ENCODE measurements at regions not wholly inside any gene's neighbourhood (a gene's known extent, or its start where the extent isn't known, plus 50 kb on each side); places are given as distances from the start of the nearest gene placed in this dataset.

GRCh38 chr3:40720863-40721262 lies 196.1 kb downstream of the ZNF621 start:
- Histone ChIP-seq H3K27ac (ENCODE audit: low read length) (no peak overlapping the region), H3K9me3 (ENCODE audit: control insufficient read depth, insufficient read depth, low read depth, low read length) (no peaks in the 10 kb centered on the region), H3K4me1 (ENCODE audit: control insufficient read depth, insufficient read depth, low read length) (no peaks in the 10 kb centered on the region), H3K4me3 (ENCODE audit: low read depth in 2 of 2, low read length in 2 of 2) (no peak overlapping the region), H3K36me3 (ENCODE audit: control insufficient read depth, insufficient read depth, low read length) (no peaks in the 10 kb centered on the region), H3K27me3 (ENCODE audit: control insufficient read depth, insufficient read depth, low read length) (no peaks in the 10 kb centered on the region)
- in situ Hi-C loops (cut with HindIII; ENCODE audit: low pct_unique_long_range_greater_than_20kb, low sequenced_read_pairs), result no loop called here
- DNase-seq (ENCODE audit: low read depth, low spot score) (no peak), ATAC-seq (no peak)
- TF ChIP-seq CTCF (IDR thresholded peaks at IDR 0.05), result no peak
- CTCF ChIA-PET, result no interaction called here
- intact Hi-C loops (cut with micrococcal nuclease; ENCODE audit: unreplicated experiment), result no loop called here
- POLR2A ChIA-PET, result no interaction called here
- no TSS peak for BruUV-seq (replicated peaks)

- Histone ChIP-seq H3K9me3 (ENCODE audit: control insufficient read depth, insufficient read depth, low read depth, low read length) (no peaks in the 10 kb centered on the region), H3K4me1 (ENCODE audit: control insufficient read depth, insufficient read depth, low read length) (no peaks in the 10 kb centered on the region), H3K36me3 (ENCODE audit: control insufficient read depth, insufficient read depth, low read length) (no peaks in the 10 kb centered on the region), H3K4me3 (ENCODE audit: low read depth in 2 of 2, low read length in 2 of 2) (no peak overlapping the region), H3K27ac (ENCODE audit: low read length) (no peak overlapping the region), H3K27me3 (ENCODE audit: control insufficient read depth, insufficient read depth, low read length) (no peaks in the 10 kb centered on the region)
- no TSS peak for BruUV-seq (replicated peaks)
- no peak for ATAC-seq
- in situ Hi-C loops (cut with HindIII; ENCODE audit: low pct_unique_long_range_greater_than_20kb, low sequenced_read_pairs) (no loop called here), intact Hi-C loops (cut with micrococcal nuclease; ENCODE audit: unreplicated experiment) (no loop called here)
- TF ChIP-seq CTCF (IDR thresholded peaks at IDR 0.05), result no peak
- no peak for TF ChIP-seq TCF7L2 (IDR thresholded peaks at IDR 0.05; ENCODE audit: low read depth, low read length)
- no peak for TF ChIP-seq POLR2AphosphoS5 (IDR thresholded peaks at IDR 0.05; ENCODE audit: low read depth, low read length)
- no peak for TF ChIP-seq SIN3A (IDR thresholded peaks at IDR 0.05; ENCODE audit: borderline replicate concordance, insufficient read depth, low read depth, low read length)
- TF ChIP-seq REST (IDR thresholded peaks at IDR 0.05; ENCODE audit: insufficient read depth in 1 of 2, low read depth in 2 of 2, low read length in 1 of 2), result no peak
- CTCF ChIA-PET, result no interaction called here
- no peak for DNase-seq (ENCODE audit: low read depth, low spot score)
- POLR2A ChIA-PET, result interaction anchor here (0.6 kb wide), 1 partner anchor 18 kb away, joined by 11 read pairs; no protein-coding TSS in a partner anchor
Observed at GRCh38 chr3:40723083-40723660, 198.4 kb downstream of the ZNF621 start.
